ENCODE measurements at regions not wholly inside any gene's neighbourhood (a gene's known extent, or its start where the extent isn't known, plus 50 kb on each side); places are given as distances from the start of the nearest gene placed in this dataset.
"Not testable (repeated sequence)": the region's sequence is repeated elsewhere in the genome, so short reads cannot be mapped to it uniquely, and the experiment has no call there.

DNA sequence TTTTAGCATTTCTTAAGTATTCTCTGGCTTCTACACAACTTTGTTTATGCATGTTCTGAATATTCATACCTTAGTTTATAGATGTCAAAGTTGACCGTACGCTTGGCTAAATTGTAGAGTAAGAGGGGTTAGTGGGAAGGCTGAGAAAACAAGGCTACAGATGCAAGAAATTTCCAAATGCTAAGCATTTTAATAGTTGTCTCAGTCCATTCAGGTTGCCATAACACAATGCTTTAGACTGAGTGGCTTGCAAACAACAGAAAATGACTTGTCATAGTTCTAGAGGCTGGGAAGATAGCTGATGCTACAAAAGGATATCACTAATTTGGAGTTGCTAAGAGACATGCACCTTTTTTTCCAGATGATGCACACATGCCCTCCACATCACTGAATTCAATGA lies 53.0 kb upstream of the C1QTNF3 start:
- in situ Hi-C loops (cut with HindIII; ENCODE audit: low pct_ligation_motif_present, low pct_unique_long_range_greater_than_20kb, low sequenced_read_pairs); DNase-seq: not testable (repeated sequence)

DNA sequence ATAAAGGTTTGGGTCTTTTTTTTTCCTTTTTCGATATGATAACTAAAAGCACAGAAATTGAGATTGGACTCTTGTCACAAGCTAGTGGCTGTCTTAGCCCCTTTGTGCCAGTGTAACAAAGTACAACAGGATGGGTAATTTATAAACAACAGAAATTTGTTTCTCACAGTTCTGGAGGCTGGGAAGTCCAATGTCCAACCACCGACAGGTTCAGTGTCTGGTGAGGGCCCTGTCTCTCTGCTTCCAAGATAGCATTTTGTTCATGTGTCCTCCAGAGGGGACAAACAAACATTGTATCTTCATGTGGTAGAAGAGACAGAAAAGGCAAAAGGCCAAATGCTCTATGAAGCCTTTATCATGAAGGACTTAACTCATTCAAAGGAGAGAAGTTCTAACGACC lies 56.9 kb upstream of the C1QTNF3 start:
- in situ Hi-C loops (cut with HindIII; ENCODE audit: low pct_ligation_motif_present, low pct_unique_long_range_greater_than_20kb, low sequenced_read_pairs); DNase-seq: not testable (repeated sequence)

DNA sequence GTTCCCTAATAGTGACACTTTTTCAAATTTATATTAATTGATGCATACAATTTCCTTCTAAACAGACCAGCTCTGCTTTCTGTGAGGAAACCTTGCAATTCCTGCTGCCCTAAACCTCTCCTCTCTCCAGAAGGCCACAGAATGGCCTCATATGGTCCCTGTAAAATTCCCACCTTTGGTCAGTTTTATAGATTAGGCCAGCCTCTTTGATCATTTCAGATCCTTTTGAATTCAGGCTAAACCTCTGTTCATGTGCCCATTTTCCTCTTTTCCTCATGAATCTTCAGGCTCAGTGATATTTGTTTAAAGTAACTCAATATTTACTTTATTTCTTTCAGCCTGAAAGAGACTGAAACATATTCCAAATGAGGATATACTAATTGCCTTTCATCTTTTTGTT lies 58.6 kb upstream of the C1QTNF3 start:
- DNase-seq; in situ Hi-C loops (cut with HindIII; ENCODE audit: low pct_ligation_motif_present, low pct_unique_long_range_greater_than_20kb, low sequenced_read_pairs): not testable (repeated sequence)

DNA sequence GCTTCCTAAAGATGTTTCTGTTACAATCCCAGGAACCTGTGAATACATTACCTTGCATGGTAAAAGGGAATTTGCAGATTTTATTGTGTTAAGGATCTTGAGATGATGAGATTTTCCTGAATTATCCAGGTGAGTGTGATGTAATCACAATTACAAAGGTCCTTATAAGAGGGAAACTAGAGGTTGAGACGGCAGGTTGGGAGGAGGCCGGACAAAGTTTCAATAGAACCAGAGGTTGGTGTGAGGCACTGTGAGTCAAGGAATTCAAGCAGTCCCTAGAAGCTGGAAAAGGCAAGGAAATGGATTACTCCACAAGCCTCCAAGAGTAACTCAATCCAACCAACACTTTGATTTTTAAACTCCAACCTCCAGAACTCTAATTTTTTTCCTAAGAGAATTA lies 65.9 kb upstream of the C1QTNF3 start:
- in situ Hi-C loops (cut with HindIII; ENCODE audit: low pct_ligation_motif_present, low pct_unique_long_range_greater_than_20kb, low sequenced_read_pairs); DNase-seq: not testable (repeated sequence)

DNA sequence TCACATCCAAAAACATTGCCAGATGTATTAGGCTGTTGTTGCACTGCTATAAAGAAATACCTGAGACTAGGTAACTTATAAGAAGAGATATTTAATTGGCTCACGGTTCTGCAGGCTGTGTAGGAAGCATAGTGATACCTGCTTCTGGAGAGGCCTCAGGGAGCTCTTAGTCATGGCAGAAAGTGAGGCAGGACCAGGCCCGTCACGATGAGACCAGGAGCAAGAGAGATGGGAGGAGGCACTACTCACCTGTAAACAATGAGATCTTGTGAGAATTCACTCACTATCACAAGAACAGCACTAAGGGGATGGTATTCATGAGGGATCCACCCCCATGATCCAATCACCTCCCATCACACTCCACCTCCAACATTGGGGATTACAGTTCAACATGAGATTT lies 81.3 kb upstream of the C1QTNF3 start:
- DNase-seq; in situ Hi-C loops (cut with HindIII; ENCODE audit: low pct_ligation_motif_present, low pct_unique_long_range_greater_than_20kb, low sequenced_read_pairs): not testable (repeated sequence)

DNA sequence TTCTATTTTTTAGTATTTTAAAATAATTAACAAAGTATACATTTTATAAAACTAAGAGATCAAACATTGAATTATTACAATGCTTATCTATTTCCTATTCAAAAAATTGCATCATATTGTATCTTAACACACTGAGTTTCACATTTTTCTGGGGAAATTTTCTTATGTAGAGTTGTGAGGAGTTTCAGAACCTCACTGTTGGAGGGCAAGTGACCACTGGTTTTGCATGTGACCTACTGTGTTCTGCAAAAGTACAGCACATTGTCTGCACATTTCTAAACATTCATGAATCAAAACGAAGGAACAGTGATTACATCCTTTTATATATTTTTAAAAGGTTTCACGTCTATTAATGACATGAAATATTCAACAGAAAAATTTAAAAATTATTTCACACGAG lies 82.3 kb upstream of the C1QTNF3 start:
- in situ Hi-C loops (cut with HindIII; ENCODE audit: low pct_ligation_motif_present, low pct_unique_long_range_greater_than_20kb, low sequenced_read_pairs); DNase-seq: not testable (repeated sequence)

DNA sequence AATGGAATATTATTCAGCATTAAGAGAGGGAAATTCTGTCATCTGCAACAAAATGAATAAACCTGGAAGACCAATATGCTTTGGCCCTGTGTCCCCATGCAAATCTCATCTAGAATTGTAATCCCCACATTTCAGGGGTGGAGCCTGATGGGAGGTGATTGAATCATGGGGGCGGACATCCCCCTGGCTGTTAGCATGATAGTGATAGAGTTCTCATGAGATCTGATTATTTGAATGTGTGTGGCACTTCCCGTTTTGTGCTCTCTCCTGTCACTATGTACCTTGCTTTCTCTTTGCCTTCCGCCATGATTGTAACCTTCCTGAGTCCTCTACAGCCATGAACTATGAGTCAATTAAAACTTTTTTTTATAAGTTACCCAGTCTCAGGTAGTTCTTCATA lies 83.7 kb upstream of the C1QTNF3 start:
- in situ Hi-C loops (cut with HindIII; ENCODE audit: low pct_ligation_motif_present, low pct_unique_long_range_greater_than_20kb, low sequenced_read_pairs); DNase-seq: not testable (repeated sequence)

DNA sequence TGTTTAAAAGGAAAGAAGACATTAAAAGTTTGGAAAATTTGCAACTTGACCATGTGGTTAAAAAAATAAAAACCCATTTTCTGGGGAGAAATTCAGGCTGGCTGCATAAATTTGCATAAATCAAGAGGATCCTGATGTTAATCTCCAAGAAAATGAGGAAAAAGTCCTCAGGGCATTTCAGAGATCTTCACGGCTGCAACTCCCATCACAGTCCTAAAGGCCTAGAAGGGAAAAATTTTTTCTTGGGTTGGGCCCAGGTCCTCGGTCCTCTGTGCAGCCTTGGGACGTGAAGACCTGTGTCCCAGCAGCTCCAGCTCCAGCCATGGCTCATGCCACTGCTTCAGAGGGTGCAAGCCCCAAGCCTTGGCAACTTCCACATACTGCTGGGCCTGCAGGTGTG lies 84.8 kb upstream of the C1QTNF3 start:
- in situ Hi-C loops (cut with HindIII; ENCODE audit: low pct_ligation_motif_present, low pct_unique_long_range_greater_than_20kb, low sequenced_read_pairs); DNase-seq: not testable (repeated sequence)

DNA sequence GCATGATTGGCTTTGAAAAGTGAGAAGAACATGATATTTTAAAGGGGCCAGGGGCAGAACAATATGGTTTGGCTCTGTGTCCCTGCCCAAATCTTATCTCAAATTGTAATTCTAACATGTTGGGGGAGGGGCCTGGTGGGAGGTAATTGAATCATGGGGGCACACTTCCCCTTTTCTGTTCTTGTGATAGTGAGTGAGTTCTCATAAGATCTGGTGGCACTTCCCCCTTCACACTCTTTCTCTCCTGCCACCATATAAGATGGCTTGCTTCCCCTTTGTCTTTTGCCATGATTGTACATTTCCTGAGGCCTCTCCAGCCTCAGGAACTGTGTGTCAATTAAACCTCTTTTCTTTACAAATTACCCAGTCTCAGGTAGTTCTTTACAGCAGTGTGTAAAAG lies 85.9 kb upstream of the C1QTNF3 start:
- DNase-seq; in situ Hi-C loops (cut with HindIII; ENCODE audit: low pct_ligation_motif_present, low pct_unique_long_range_greater_than_20kb, low sequenced_read_pairs): not testable (repeated sequence)

DNA sequence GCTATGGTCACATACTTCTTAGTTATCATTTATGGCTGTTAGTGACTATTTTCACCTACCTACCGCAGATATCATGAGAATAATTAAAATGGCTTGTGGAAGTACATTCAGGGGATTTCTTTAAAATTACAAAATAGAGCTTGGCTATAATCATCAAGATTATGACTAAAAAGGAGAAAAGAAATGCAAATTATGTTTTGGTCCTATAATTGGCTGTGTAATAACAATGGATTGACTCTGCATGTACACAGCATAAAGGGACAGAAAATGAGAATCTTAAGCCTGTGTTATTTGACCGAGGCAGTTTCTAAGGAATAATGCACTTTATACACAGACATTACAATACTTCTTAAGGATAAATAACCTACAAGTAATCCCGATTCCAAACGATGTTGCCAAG lies 112.0 kb upstream of the C1QTNF3 start:
- in situ Hi-C loops (cut with HindIII; ENCODE audit: low pct_ligation_motif_present, low pct_unique_long_range_greater_than_20kb, low sequenced_read_pairs); DNase-seq: not testable (repeated sequence)

DNA sequence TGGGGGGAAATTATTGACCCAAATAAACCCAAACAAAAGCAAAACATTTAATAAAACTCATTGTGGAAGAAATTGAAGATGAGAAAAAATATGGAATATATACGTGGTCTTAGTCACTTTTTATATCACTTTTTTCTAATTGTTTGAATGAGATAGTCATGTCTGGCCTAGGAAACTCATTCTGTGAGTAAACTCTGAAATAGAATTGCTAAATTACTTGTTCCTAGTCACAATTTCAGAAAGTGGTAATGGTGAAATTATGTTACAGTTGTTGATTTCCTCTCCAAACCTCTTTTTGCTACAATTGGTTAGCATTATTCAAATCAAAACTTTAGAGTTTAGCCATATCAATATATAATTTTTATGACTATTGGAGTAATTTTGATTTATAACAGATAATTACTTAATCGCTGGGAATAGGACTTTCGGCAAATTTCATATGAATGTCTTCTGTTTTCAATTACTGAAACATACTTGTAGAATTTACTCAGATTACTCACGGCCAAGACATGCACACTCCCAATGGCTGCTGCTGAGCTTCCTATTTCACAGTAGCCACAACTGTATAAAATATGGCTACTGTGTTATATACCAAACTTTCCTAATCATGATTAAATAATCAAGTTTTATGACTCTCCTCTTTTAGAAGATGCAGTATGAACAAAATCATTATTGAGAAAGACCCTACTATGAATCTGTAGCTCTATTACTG lies 113.8 kb upstream of the C1QTNF3 start:
- in situ Hi-C loops (cut with HindIII; ENCODE audit: low pct_ligation_motif_present, low pct_unique_long_range_greater_than_20kb, low sequenced_read_pairs); DNase-seq: not testable (repeated sequence)

DNA sequence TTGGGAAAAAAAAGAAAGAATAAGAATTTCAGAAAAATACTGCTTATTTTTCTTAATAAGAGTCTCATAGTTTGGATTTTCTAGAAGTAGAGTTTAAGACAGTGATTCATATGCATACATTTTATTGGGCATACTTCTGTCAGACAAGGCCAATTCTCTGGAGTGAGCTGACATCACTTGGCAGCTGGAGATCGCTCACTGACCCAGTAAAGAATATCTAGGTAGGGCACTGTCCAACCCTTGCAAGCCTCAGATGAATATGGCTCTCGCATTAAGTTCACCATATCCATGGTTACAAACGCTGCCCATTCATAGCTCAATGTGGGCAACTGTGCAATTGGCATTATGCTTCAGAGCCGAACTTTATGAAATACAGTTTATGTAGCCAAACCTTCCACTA lies 117.9 kb upstream of the C1QTNF3 start:
- DNase-seq; in situ Hi-C loops (cut with HindIII; ENCODE audit: low pct_ligation_motif_present, low pct_unique_long_range_greater_than_20kb, low sequenced_read_pairs): not testable (repeated sequence)

DNA sequence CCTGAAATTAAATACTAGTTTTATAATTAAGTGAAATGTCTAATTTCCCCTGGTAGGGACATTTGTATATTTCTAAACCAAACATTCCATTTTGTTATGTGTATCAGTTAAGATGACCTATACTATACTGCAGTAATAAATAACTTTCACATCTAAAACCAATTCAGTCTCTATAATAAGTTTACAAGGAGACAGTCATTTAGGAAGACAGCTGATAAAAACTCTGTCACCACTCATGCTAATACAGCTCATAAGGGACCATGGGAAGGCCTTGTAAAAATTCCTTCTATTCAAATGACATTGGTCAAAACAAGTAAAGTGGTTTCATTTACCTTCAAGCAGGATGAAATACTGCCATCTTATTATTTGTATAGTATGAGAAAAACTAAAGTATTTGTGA lies 128.4 kb upstream of the C1QTNF3 start:
- in situ Hi-C loops (cut with HindIII; ENCODE audit: low pct_ligation_motif_present, low pct_unique_long_range_greater_than_20kb, low sequenced_read_pairs); DNase-seq: not testable (repeated sequence)

DNA sequence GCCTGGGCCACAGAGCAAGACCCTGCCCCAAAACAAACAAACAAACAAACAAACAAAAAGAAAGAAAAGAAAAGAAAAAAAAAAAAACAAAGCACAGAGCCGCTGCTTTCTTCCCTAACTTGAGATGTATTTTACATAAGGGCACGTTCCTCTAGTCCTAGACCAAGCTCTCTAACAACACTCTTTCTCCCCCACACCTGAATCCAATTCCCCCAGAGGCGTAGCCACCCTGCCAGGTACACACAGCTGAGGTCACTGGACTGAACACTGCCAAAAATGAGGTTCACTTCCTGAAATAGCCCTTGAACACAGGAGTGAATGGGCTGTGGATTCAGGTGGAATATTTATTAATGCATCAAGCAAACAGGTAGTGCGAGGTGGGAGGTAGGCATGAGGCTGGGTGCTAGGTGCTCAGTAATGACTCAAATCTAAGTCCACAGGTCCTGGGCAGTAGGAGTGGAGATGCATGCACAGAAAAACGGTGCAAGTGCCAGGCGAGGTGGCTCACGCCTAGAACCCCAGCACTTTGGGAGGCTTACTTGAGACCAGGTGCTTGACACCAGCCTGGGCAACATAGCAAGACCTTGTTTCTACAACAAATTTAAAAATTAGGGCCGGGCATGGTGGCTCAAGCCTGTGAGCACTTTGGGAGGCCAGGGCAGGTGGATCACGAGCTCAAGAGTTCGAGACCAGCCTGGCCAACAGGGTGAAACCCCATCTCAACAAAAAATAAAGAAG lies 136.6 kb upstream of the C1QTNF3 start:
- in situ Hi-C loops (cut with HindIII; ENCODE audit: low pct_ligation_motif_present, low pct_unique_long_range_greater_than_20kb, low sequenced_read_pairs) = not testable (repeated sequence)

DNA sequence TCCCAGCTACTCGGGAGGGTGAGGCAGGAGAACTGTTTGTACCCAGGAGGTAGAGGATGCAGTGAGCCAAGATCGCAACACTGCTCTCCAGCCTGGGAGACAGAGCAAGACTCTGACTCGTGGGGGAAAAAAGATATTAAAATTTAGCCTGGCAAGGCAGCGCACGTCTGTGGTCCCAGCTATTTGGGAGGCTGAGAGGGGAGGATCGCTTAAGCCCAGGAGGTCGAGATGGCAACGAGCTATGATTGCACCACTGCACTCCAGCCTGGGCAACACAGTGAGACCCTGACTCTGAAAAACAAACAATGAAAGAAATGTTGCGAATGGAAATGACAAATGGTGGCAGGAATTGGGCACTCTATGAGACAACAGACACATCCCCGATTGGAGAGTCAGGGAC lies 137.2 kb upstream of the C1QTNF3 start:
- in situ Hi-C loops (cut with HindIII; ENCODE audit: low pct_ligation_motif_present, low pct_unique_long_range_greater_than_20kb, low sequenced_read_pairs) = not testable (repeated sequence)

More for the DNA sequence above, 136.6 kb upstream of the C1QTNF3 start:
- not testable (repeated sequence) for DNase-seq

DNA sequence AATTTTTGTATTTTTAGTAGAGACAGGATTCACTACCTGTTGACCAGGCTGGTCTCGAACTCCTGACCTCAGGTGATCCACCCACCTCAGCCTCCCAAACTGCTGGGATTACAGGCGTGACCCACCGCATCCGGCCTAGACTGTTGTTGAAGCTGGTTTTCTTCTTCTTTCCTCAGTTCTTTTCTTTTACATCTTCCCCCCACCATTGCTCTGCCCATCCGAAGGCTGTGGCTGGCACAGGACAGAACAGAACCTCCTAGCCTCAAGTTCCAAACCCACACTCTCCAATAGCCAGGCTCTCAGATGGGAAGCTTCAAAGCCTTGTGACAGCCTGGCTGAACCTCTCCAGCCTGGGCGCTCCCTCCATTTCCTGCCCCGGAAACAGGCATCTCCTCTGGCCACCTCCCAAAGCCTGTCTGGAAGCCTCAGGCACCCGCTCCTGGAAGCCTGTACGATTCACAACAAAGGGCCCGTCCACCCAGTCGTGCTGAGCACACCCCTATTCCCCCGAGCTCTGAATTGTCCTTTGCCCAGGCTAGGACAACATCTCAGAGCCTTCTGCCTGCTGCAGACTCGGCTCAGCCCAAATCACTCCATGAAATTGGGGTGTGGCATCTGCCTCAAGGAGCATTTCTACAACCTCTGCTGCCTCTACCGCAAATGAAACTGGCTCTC lies 138.1 kb upstream of the C1QTNF3 start:
- in situ Hi-C loops (cut with HindIII; ENCODE audit: low pct_ligation_motif_present, low pct_unique_long_range_greater_than_20kb, low sequenced_read_pairs); DNase-seq: not testable (repeated sequence)

More for the DNA sequence above, 137.2 kb upstream of the C1QTNF3 start:
- not testable (repeated sequence) for DNase-seq

DNA sequence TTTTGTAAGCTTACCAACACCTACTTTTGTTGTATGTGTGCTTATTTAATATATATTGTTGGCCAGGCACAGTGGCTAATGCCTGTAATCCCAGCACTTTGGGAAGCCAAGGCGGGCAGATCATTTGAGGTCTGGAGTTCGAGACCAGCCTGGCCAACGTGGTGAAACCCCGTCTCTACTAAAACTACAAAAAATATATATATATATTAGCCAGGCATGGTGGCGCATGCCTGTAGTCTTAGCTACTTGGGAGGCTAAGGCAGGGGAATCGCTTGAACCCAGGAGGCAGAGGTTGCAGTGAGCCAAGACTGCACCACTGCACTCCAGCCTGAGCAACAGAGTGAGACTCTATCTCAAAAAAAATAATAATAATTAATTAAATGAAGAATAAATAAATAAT lies 142.0 kb upstream of the C1QTNF3 start:
- in situ Hi-C loops (cut with HindIII; ENCODE audit: low pct_ligation_motif_present, low pct_unique_long_range_greater_than_20kb, low sequenced_read_pairs); DNase-seq: not testable (repeated sequence)

DNA sequence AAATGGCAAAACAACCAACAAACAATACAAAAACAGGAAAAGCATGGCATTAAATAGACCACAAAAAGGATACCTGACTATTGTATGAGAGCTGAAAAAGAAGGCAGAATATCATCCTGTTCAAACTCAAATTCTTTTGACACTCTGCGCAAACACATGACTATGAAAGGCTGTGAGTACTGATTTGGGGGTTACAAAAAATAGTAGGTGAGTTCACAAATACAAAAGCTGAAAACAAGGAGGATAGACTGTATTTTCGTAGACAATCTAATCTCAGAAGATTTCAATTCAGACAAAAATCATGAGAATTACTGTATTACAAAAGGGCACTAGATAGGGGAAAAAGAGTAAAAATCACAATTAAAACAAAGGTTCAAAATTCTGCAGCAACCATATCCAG lies 142.6 kb upstream of the C1QTNF3 start:
- DNase-seq; in situ Hi-C loops (cut with HindIII; ENCODE audit: low pct_ligation_motif_present, low pct_unique_long_range_greater_than_20kb, low sequenced_read_pairs): not testable (repeated sequence)

DNA sequence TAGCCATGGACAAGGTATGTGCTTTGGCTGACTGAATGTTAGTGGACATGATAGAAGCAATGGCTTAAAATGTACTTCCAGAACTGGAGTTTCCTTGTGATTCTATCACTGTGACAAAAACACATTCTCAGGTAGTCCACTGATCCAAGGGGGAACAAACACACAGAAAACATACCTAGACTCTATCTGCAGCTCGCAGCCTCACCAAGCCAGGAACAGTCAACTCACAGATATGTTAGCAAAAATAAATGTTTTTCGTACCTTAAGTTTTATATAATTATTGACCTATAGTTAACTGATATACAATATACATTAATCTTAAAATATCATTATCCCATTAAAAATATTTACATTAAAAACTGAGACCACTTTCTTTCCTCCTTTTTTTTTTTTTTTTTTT lies 143.1 kb upstream of the C1QTNF3 start:
- in situ Hi-C loops (cut with HindIII; ENCODE audit: low pct_ligation_motif_present, low pct_unique_long_range_greater_than_20kb, low sequenced_read_pairs); DNase-seq: not testable (repeated sequence)

Data from ACHN (cell line).